ENCODE measurements at regions not wholly inside any gene's neighbourhood (a gene's known extent, or its start where the extent isn't known, plus 50 kb on each side); places are given as distances from the start of the nearest gene placed in this dataset.

GRCh38 chr3:159453945-159454344 is 534.7 kb upstream of the IL12A start:
- FAIRE-seq, result no peak
- TF ChIP-seq TAF1 (IDR thresholded peaks at IDR 0.05; ENCODE audit: borderline replicate concordance, low read depth, low read length) (no peak), POLR2A (IDR thresholded peaks at IDR 0.05; ENCODE audit: low read depth, low read length) (no peak), POLR2AphosphoS5 (IDR thresholded peaks at IDR 0.05; ENCODE audit: low read depth, low read length) (no peak)
- DNase-seq (ENCODE audit: insufficient read length), result no peak

- DNase-seq (ENCODE audit: insufficient read length) (no peak), FAIRE-seq (no peak)
- TF ChIP-seq POLR2A (IDR thresholded peaks at IDR 0.05; ENCODE audit: low read depth, low read length), result no peak
- TF ChIP-seq POLR2AphosphoS5 (IDR thresholded peaks at IDR 0.05; ENCODE audit: low read depth, low read length), result no peak
Observed at GRCh38 chr3:159455741-159456181, 532.9 kb upstream of the IL12A start.

- TF ChIP-seq POLR2A (IDR thresholded peaks at IDR 0.05; ENCODE audit: low read depth, low read length) (no peak), POLR2AphosphoS5 (IDR thresholded peaks at IDR 0.05; ENCODE audit: low read depth, low read length) (no peak), TAF1 (IDR thresholded peaks at IDR 0.05; ENCODE audit: borderline replicate concordance, low read depth, low read length) (no peak)
- FAIRE-seq, result no peak
Observed at GRCh38 chr3:159458010-159458409, 530.6 kb upstream of the IL12A start.

GRCh38 chr3:159458982-159459381 is 529.7 kb upstream of the IL12A start:
- DNase-seq (ENCODE audit: insufficient read length) (no peak), FAIRE-seq (no peak)
- TF ChIP-seq TAF1 (IDR thresholded peaks at IDR 0.05; ENCODE audit: borderline replicate concordance, low read depth, low read length), result no peak
- no peak for TF ChIP-seq POLR2AphosphoS5 (IDR thresholded peaks at IDR 0.05; ENCODE audit: low read depth, low read length)
- TF ChIP-seq POLR2A (IDR thresholded peaks at IDR 0.05; ENCODE audit: low read depth, low read length), result no peak

More at GRCh38 chr3:159458010-159458409, 530.6 kb upstream of the IL12A start:
- DNase-seq (ENCODE audit: insufficient read length), result no peak

GRCh38 chr3:159472611-159473010 is 516.0 kb upstream of the IL12A start:
- FAIRE-seq (no peak), DNase-seq (ENCODE audit: insufficient read length) (no peak)
- TF ChIP-seq POLR2A (IDR thresholded peaks at IDR 0.05; ENCODE audit: low read depth, low read length), result no peak
- no peak for TF ChIP-seq POLR2AphosphoS5 (IDR thresholded peaks at IDR 0.05; ENCODE audit: low read depth, low read length)
- TF ChIP-seq TAF1 (IDR thresholded peaks at IDR 0.05; ENCODE audit: borderline replicate concordance, low read depth, low read length), result no peak

- no peak for DNase-seq (ENCODE audit: insufficient read length)
- TF ChIP-seq TAF1 (IDR thresholded peaks at IDR 0.05; ENCODE audit: borderline replicate concordance, low read depth, low read length) (no peak), POLR2AphosphoS5 (IDR thresholded peaks at IDR 0.05; ENCODE audit: low read depth, low read length) (no peak)
- FAIRE-seq, result no peak
Observed at GRCh38 chr3:159473206-159473605, 515.4 kb upstream of the IL12A start.

GRCh38 chr3:159480046-159480445 is 508.6 kb upstream of the IL12A start:
- DNase-seq (ENCODE audit: insufficient read length) (no peak), FAIRE-seq (no peak)
- TF ChIP-seq TAF1 (IDR thresholded peaks at IDR 0.05; ENCODE audit: borderline replicate concordance, low read depth, low read length) (no peak), POLR2A (IDR thresholded peaks at IDR 0.05; ENCODE audit: low read depth, low read length) (no peak), POLR2AphosphoS5 (IDR thresholded peaks at IDR 0.05; ENCODE audit: low read depth, low read length) (no peak)

- TF ChIP-seq TAF1 (IDR thresholded peaks at IDR 0.05; ENCODE audit: borderline replicate concordance, low read depth, low read length) (no peak), POLR2A (IDR thresholded peaks at IDR 0.05; ENCODE audit: low read depth, low read length) (no peak), POLR2AphosphoS5 (IDR thresholded peaks at IDR 0.05; ENCODE audit: low read depth, low read length) (no peak)
- no peak for FAIRE-seq
- no peak for DNase-seq (ENCODE audit: insufficient read length)
Observed at GRCh38 chr3:159482241-159482993, 506.2 kb upstream of the IL12A start.

GRCh38 chr3:159482994-159483367 is 505.7 kb upstream of the IL12A start:
- DNase-seq (ENCODE audit: insufficient read length), result no peak
- FAIRE-seq, result no peak
- TF ChIP-seq POLR2A (IDR thresholded peaks at IDR 0.05; ENCODE audit: low read depth, low read length) (no peak), TAF1 (IDR thresholded peaks at IDR 0.05; ENCODE audit: borderline replicate concordance, low read depth, low read length) (no peak), POLR2AphosphoS5 (IDR thresholded peaks at IDR 0.05; ENCODE audit: low read depth, low read length) (no peak)

GRCh38 chr3:159486580-159486979 is 502.1 kb upstream of the IL12A start:
- TF ChIP-seq POLR2AphosphoS5 (IDR thresholded peaks at IDR 0.05; ENCODE audit: low read depth, low read length) (no peak), POLR2A (IDR thresholded peaks at IDR 0.05; ENCODE audit: low read depth, low read length) (no peak), TAF1 (IDR thresholded peaks at IDR 0.05; ENCODE audit: borderline replicate concordance, low read depth, low read length) (no peak)
- DNase-seq (ENCODE audit: insufficient read length) (no peak), FAIRE-seq (no peak)

- FAIRE-seq (no peak), DNase-seq (ENCODE audit: insufficient read length) (no peak)
- no peak for TF ChIP-seq POLR2AphosphoS5 (IDR thresholded peaks at IDR 0.05; ENCODE audit: low read depth, low read length)
- TF ChIP-seq POLR2A (IDR thresholded peaks at IDR 0.05; ENCODE audit: low read depth, low read length), result no peak
- no peak for TF ChIP-seq TAF1 (IDR thresholded peaks at IDR 0.05; ENCODE audit: borderline replicate concordance, low read depth, low read length)
Observed at GRCh38 chr3:159487304-159487703, 501.3 kb upstream of the IL12A start.

- DNase-seq (ENCODE audit: insufficient read length) (no peak), FAIRE-seq (no peak)
- TF ChIP-seq TAF1 (IDR thresholded peaks at IDR 0.05; ENCODE audit: borderline replicate concordance, low read depth, low read length) (no peak), POLR2AphosphoS5 (IDR thresholded peaks at IDR 0.05; ENCODE audit: low read depth, low read length) (no peak), POLR2A (IDR thresholded peaks at IDR 0.05; ENCODE audit: low read depth, low read length) (no peak)
Observed at GRCh38 chr3:159488602-159489001, 500.0 kb upstream of the IL12A start.

Measured in GM12892 (cell line).